Hypothalamus (tissue), 51 donors: ENCODE measurements at regions not wholly inside any gene's neighbourhood (a gene's known extent, or its start where the extent isn't known, plus 50 kb on each side); places are given as distances from the start of the nearest gene placed in this dataset.

ENCODE experiments used
- DNase-seq, 51 donors: peaks; one replicate each; lab custom pipeline; 2025; lab: John Stamatoyannopoulos, UW

DNA sequence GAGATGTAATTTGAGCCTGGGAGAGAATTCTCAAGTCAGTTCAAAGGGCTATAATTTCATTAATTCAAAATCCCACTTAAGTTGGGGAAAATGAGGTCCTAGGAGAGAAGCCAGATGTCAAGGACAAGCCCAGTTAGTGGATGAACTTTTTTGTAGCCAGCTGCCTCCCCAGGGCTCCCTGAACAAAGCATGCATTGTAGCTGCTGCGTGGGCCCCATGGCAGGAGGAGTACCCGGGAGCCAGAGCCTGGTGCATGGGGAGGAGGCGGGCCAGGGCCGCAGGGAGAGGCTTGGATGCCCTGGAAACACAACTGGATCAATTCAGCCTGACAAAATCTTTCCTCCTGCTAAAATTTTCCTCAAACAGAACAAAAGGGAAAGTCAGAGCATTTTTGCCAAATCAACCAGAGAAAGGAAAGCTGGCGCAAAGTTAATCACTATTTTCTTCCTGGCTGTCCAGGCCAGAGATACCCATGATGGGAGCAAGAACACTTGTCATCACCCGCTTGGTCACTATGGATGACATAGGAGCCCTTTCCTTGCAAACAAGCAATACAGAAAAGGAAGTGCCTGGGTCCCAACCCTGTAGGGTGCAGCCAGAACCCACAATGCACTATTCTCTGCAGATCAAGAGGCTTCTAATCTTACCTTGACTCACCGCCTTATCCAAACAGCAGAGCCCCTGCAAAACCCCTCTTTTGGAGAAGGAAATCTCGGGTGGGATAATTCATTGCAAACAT lies 248.1 kb upstream of the RAB4A start:
- DNase-seq = peak in 39 of 51 donors; percentile 25 to 90 (median 67)

DNA sequence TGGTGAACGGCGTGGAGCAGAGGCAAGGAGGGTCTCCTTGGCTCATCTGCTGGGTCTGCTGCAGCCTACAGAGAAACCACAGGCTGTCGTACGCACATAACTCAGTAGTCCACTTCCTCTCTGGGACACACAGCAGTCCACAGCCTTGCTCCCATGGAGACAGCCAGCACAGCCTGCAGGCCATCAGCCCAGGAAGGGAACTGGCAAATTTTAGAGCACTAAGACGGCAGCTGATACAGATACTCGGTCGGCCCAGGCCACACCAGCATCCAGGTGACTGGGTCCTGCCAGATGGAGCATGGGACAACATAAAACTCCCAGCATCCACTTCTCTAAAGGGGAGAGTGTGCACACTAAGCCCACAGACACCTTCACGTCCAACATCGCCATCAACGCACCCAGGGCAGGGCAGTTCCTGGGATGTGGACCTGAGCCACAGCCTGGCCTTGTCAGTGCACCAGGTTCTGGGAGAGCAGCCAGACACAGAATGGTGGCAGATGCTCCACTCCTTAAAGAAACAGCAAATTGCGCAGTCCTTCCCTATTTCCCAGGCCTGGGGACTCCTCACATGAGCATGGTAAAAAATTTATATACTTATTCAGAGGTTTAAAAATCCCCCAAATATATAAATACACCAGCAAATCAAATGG lies 247.1 kb upstream of the RAB4A start:
- DNase-seq = no peak

DNA sequence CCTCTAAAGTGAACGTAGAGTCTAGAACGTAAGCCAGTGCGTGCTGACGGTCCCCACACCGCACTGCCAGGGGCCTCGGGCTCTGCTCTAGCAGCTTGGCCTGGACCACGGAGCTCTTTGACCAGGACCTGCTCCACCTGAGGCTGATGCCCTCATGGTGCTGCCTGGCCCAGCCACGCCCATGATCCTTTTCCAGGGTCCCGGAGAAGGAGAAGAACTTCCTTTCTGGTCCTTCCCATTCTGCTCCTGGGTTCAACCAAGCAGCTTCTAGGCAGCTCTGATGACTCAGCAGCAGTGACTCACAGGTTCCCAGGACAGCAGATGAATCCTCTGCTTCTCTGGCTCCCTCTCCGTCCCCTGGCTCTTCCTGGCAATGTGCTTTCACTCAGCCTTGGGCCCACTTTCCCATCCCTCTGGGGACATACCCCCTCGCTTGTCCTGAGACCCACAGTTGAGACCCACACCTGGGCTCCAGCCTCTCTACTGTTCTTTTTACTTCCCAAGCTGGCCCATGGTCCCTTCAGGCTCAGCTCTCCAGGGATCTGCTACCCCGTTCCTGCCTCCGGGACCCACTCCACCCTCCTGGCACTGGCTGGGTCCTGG lies 246.3 kb upstream of the RAB4A start:
- DNase-seq = peak in 7 of 51 donors; percentile 27 to 70 (median 41)

DNA sequence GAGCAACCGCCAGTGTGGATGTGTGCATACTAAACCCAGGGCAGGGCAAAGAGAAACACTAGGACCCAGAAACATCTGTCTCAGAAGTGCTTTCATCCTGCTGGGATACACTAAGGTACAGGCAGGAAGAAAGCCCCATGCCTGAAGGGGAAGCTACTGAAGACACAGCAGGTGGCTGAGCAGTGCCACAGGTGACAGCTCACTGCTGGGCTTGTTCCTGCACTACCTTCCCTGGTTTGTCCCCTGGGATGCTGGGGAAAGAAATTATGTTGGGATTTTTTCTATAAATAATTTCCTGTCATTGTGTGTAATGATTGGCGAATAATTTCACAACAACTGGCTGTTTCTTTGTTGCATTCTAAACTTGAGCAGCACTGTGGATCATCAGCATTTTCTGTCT lies 245.3 kb upstream of the RAB4A start:
- no peak for DNase-seq

DNA sequence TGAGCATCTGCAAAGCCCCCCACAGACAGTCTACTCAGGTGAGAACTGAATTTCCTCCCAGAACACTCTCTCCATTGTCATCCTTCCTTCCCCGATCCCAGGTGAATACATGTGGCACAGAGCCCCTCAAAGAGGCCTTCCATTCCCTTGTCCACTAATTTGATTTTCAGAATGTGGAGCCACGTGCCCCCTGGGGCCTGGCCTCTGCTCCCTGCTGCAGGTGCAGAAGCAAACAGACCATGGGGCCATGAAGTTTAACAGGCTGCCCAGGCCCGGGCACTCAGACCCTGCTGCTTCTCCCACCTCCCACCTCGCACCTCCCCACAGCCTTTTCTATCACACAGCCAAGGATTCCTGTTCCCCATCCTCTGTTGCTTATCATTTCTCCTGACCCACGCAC lies 243.8 kb upstream of the RAB4A start:
- no peak for DNase-seq

DNA sequence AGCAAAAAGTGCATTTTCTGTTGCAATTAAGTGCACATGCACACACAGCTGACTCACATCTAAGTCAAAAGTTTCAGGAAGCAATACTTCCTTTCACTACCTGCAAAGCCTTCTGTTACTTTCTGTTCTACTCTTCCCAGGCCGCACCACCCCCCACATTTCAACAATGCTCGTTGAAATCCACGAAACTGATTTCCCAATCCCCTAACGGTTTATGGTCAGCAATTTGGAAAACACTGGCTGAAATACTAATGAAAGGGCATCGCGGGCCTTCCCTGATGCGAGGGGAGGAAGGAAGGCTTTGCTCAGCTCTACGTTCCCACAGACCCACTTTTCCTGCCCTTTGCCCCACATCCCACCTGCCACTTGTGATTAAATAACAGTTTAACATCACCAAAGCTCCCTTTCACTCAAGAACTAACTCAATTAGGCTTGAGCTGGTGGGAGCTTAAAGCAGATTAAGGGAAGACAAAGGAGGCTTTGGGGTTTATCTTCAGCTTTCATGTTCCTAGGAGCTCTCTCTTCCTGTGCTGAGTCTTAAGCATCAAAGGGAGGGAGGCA lies 243.2 kb upstream of the RAB4A start:
- DNase-seq = no peak

DNA sequence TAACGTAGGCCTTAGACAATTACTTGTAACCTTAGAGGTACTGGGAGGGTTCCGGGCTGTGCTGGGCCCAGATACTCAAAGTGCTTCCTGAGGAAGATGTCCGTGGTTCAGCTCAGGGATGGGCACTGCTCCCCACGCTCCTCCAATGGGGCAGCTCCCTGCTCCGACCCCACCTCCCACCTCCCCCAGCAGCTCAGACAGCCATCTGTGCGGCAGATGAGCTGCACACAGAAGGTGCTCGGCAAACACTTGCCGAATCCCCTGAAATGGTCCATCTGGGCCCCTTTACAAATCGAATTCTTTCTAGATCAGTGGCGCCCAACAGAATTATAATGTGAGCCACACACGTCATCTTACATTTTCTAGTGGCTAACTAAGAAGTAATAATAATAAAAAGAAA lies 242.4 kb upstream of the RAB4A start:
- DNase-seq = no peak

DNA sequence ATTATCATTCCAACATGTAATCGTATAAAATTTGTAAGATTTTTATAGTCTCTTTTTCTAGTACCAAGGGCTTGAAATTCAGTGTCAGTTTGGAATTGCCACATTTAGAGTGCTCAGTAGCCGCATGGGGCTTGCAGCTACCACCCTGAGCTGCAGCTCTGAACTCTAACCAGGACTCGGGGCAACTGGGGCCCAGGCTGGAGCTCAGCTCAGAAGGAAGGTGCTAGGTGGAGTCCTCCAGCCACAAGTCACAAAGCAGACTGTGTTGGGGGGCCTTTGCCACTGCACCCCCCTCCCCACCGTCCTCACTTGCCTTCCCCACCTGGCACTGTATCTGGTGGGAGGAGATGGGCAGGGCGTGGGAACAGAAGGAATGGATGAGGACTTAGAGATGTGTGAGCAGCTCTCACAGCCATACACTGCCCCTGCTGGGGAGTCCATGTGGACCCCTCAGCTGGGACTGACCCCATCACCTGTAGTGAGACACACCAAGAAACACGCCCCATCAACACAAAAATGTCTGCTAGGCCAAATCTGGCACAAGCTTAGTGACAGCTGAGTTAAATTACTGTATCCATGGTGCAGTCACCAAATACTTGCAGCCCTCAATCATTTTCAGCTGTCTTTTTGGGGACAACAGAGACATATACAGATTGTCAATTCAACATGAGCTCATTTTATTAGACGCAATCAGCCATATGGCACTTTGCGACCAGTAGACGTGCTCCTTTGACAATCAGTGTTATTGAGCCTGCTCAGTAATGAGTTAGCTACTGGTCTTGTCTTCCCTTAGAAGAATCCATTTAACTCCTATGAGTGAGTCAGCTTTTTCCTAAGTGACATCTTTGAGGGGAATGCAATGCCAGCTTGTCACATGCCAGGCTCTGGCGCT lies 241.7 kb upstream of the RAB4A start:
- peak in 1 of 51 donors; percentile 20 for DNase-seq

DNA sequence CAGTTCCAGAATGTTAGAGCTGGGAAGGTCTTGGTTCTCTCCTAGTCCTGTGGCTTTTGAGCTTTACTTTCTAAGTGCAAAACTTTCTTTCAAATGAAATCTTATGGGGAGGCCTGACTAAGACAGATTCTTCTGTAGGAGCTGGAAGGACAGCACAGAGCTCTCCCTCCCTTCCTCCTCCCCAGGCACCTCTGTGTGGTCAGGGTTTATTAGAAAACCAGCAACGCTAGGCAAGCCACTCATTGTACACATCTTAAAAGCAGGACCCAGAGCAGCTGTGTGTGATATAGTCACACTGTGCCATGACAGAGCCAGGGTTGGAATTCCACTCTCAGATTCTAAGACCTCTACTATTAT lies 241.1 kb upstream of the RAB4A start:
- DNase-seq = no peak

DNA sequence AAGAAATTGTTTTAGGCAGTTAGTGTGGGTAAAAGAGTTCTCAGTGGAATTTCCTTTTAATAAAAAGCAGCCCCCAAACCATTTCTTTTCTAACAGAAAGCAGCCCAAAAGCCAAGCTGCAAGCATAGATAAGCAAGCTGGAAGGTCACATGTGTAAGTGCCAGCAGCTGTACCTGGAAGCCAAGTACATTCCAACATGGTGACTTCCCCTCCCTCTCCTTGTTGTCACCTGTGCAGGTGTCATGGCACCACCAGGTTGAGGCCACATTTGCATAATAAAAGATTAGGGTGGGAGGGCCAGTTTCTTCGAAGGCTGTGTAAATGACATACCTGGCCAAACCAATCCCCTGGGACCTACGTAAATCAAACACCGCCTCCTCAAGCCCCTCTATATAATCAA lies 240.3 kb upstream of the RAB4A start:
- no peak for DNase-seq

DNA sequence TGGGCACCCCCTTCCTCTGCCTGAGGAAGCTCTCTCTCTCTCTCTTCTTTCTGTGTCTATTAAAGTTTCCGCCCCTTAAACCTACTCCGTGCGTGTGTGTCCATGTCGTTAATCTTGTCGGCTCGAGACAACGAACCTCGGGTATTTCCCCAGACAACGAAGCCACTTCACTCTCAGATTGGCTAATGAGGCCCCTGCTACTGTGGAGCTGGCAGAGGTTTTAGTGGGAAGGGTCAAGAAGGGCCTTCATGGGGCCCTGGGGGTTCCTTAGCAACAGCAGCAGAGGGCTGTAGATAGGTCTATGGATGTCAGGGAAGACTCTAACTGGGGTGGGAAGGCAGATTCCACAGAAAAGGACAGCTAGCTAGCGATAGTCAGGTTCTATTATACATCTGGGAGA lies 239.8 kb upstream of the RAB4A start:
- no peak for DNase-seq

DNA sequence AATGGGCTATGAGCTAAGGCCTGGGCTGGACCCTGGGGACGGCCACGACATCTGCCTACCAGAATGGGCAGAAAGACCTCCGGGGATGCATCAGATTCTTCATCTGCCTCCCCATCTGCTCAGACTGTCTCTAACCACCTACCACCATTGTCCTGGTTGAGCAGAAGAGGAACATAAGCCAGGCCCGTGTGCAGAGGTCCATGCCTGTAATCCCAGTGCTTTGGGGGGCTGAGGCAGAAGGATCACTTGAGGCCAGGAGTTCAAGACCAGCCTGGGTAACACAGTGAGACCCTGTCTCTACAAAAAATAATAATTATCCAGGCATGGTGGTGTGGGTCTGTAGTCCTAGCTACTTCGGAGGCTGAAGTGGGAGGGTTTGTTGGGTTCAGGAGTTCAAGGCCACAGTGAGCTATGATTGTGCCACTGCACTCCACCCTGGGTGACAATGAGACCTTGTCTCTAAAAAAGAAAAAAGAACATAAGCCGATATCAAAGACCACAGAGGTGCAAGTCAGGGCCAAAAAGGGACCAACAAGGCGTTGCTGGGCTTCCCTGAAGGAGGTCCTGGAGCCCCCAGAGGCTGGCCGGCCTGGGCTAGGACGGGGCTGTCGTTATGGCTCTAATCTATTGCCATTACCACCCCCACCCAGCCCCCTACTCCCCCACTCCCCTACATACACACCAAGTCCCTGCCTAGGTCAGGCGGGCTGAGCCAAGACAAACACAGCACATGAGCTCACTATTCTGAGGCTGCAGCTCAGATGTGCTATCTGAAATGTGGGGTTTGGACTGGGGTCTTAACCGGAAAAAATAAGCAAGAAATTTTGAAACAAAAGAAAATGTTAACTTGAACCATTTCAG lies 239.2 kb upstream of the RAB4A start:
- DNase-seq = no peak

DNA sequence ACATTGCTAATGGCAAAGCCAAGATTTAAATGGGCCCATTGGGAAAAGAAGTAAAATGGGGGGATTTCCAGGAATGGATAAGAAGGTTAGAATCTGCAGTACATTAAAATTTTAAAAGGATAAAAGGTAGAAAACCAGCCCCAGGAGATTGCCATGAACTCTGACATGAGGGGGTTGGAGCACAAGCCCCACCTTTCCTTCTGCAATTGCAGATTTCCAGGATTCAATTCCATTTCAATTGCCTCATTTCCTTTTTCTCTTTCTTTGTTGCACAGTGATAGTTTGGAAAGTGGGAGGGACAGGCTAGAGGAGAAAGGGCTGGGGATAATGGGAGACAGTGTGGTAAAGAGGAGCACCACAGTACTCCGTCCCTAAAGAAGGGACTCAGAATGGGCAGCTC lies 238.5 kb upstream of the RAB4A start:
- DNase-seq = no peak

DNA sequence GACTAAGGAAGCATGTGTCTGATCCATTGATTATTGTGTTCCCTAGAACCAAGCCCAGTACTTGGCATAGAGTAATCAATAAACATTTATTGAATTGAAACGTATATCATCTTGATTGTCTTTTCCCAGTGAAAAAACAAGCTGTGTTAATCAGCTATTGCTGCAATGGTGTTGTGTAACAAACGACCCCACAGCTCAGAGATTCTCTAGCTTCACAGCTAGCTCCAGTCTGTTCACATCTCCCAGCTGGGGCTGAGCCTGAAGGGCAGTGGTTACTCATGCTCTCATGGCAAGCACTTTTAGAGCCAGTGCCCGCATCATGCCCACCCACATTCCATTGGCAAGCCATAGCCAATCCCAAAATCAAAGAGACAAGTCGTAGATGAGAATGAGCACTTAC lies 237.4 kb upstream of the RAB4A start:
- DNase-seq = no peak

DNA sequence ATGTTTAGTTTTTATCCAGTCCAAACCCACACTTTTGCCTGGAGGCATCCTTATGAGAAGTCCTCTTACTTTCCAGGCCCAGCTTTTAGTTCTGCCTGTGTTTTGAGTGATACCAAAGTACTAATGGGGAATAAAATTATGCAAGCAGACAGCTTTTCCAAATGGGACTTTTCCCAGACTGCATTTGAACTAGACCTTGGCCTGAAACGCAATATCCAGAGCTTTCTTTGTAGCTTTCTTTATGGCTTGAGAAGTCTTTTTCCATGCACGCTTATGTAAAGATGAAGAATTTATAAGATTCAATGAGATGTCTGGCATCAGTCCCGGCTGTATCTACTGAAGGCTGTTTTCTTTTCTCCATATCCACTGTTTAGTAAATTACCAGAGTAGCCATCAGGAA lies 236.6 kb upstream of the RAB4A start:
- no peak for DNase-seq

DNA sequence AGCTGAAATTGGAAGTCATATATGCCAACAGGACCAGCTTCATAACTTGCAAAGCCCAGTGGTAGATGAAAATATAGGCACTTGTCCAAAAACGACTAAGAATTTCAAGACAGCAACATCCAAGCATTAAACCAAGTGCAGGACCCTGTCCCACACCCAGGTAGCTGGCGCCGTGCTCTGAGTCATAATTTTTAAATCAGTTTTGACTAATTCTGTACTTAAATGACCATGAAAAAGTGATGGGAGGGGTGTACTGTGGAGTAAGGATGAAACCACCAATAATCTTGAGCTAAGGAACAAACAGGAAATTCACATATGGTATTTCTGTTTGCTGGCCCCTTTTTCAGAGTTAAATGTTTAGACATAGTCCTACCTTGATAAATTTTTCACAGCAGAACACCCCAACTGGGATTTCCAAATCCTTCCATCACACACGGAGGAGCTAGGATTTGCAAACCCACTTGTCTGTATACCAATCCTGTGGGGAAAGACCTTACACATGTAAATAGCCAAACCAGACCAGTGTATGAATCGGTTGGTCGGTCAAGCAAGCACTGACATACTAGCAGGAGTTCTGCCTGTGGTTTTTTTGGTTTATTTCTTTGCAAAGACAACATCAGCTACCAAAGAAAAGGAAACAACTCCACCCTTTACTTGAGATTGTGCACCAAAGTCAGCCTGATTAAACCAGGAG lies 235.7 kb upstream of the RAB4A start:
- DNase-seq = no peak

DNA sequence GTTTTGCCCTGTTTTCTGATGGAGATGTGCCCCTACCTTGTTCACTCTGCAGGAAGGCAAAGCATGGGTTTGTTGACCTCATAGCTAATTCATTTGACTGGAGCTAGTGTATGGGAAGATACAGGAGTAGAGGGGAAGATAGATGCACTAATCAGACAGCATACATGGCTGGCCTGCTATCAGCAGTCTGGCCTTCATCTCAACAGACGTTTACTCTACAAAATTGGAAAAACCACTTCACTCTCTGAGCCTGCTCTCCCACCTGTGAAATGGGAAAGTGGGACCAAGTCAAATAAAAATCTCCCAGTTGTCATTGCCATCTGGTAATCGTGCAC lies 235.2 kb upstream of the RAB4A start:
- no peak for DNase-seq

DNA sequence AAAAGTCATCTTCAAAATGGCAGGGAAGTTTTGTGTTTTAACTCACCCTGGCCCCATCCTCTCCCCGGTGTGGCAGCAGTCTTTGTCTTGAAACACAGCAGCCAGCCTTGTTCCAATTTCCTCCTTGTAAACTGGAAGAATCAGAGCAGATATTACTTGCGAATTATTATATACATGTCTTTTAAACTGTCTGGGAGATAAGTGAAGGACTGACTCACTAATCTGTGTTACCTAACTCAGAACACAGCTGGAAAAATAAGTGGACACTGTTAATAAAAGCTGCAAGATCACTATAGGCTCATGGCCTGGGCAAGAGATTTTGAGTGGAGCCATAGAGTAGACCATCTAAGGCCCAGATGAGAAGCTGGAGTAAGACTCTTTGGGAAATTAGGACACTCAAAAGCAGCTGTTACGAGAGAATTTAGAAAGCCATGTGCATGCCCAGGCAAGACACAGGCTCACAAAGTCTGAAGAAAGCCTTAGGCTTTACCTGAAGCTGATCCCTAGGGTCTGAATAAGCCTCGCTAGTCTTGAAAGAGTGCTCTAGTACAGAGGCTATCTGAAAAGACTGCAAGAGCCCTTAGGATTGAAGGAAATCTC lies 233.0 kb upstream of the RAB4A start:
- DNase-seq = no peak
